Glomerular endothelial cell (primary cell): ENCODE measurements at regions not wholly inside any gene's neighbourhood (a gene's known extent, or its start where the extent isn't known, plus 50 kb on each side); places are given as distances from the start of the nearest gene placed in this dataset.
"Not testable (repeated sequence)": the region's sequence is repeated elsewhere in the genome, so short reads cannot be mapped to it uniquely, and the experiment has no call there.

ENCODE experiments used
- DNase-seq: peaks from one replicate; pipeline ENCODE4 v3.0.0-alpha.2; 2011; ENCODE audit warnings: low read depth, low spot score; ENCODE audit errors: extremely low read depth

DNA sequence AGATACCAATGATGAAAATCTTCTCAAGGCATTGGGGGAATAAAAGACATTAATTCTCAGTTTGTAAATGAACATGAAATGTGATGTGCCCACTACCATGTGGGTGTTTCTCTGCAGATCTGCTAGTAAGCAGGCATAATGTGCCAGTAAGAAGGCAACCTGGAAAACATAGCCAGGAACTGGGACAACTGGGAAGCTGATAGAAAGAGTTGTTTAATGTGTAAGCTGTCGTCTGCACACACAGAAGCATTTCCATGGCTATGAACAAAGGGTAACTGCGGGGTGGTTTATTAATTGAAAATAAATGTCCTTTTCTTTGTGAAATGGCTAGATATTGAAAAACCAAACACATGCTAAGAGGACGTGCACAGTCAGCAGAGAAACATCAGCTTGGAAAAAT is 52.0 kb downstream of the ZC3H11B start:
- no peak for DNase-seq

DNA sequence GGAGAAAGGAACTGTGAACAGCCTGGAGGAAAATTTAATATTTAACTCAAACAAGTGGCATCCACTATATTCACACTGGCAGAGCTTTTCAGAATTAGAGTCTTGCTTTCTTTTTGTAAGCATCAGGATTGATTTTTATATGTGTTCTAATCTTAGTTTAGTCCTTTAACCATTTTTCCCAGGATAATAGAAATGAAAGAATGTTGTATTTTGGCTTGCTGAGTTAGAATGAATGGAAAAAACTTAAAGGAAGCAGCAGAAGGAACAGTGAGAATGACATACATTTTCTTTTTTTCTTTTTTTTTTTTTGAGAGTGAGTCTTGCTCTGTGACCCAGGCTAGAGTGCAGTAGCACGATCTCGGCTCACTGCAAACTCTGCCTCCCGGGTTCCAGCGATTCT is 53.0 kb downstream of the ZC3H11B start:
- DNase-seq, result no peak

DNA sequence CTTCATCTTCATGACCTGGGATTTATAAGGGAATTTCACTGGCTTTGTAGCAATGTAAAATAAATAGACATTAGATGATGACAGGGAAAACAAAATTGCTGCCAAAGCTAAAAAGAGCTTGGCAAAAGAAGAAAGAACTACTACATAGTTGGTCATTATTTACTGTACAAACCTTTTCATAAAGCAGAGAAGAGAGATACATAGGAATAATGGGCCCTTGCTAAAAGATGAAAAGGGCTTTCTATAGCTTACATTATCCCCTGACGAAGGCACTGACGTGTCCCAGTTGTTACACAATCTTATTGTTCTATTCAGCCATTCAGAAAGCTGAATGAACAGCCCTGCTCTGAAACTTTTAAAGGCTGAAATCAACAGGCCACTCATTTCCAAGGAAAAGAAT is 57.1 kb downstream of the ZC3H11B start:
- DNase-seq, result no peak

DNA sequence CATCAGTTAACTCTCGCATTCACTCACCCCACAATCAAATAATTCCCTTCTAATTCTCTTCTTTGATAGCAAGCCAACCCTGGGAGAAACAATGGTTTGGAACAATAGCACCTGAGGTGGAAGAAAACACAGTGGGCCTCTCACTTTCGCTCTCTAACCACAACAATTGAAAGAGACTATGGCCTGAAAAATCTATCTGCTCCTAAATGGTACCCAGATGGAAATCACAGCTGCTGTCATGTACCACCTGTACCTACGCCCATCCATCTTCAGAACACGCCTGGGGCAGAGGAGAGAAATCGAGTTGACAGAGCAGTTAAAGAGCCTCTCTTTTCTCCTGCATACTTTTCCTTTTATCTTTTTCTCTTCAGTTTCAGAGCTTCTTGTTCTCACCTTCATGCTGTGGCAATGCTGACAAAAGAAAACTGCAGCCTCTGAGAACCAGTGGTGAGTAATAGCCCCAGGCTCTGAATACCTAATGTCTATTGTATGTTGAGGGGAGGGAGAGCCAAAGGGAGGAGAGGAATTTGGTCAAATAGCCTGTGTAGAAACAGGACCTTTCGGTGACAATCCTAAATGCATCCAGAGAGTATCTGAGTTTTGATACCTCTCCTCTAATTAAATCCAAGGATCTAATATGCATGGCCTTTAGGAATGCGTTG is 57.7 kb downstream of the ZC3H11B start:
- no peak for DNase-seq

DNA sequence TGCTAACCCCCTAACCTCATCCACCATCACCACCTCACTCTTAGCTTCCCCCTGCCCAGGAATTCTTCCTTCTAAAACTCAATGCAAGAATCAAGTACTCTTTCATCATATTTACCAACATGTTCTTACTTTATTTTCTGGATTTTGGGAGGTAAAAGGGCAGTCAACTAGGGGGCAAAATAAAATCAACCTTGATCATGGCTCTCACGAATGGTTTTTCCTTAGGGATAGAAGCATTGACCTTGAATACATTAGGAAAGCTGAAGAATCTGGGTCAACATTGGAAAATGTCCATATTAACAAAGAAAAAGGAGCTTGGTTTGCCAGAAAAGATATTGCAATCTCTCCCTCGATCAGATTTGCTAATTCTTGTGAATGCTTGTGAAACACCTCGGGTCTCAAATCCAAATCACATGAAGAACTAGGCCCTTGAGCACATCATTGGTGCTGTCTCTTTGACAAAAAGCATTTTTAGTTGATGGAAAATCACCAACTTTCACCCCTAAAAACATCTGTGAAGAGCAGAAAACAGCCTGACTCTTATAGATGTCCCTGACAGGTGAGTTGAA is 58.9 kb downstream of the ZC3H11B start:
- DNase-seq, result no peak

DNA sequence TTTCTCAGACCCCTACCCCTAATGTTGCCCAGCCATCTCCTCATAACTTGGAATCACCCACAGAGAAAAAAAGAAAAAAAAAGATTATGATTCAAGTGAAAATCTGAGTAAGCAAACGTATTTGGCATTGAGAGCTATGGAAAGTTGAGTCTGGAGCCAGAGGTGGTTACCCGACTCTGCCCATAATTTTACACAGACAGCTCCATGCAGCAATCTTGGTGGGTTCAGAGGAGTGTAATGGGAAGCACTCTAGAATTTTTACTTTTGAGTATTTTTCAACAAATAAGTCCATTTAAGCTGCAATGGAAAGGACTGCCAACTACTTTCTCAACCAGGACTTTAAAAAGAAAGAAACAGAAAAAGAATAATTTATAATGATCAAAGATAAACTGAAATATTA is 62.7 kb downstream of the ZC3H11B start:
- no peak for DNase-seq

DNA sequence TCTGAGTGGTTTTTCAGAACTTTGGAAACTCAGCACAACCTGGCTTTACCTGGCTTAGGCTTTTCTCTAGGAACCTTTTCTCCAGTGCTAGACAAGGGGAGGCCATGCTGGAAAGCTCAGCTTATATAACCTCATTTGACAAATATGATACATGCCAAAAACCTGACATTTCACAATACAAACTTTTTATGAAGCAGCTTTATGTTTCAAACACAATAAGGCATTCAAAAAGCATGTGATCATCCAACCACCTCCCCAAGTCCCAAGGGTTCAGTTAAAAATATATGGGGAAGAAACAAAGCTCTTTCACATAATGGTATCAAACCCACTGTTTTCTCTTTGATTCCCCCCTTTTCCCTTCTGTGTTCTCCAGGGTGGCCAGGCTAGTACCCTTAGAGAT is 63.7 kb downstream of the ZC3H11B start:
- DNase-seq, result no peak

DNA sequence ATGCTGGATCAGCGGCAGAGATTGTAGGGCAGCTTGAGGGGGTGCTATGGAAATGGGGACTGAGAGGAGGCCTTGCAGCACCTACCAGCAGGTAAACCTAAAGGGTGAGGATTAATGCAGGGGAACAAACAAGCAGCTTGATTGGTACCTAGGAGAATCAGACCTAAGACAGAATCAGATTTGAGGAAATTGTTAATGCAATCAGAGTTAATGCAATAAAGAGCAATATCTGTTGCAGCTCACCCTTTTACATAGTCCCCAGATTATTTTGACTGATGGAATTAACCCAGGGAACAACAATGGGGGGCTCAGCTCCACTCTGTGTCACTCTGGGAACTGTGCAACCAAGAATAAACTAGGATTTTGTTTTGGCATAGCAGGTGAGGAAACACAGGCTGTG is 64.5 kb downstream of the ZC3H11B start:
- DNase-seq, result no peak

DNA sequence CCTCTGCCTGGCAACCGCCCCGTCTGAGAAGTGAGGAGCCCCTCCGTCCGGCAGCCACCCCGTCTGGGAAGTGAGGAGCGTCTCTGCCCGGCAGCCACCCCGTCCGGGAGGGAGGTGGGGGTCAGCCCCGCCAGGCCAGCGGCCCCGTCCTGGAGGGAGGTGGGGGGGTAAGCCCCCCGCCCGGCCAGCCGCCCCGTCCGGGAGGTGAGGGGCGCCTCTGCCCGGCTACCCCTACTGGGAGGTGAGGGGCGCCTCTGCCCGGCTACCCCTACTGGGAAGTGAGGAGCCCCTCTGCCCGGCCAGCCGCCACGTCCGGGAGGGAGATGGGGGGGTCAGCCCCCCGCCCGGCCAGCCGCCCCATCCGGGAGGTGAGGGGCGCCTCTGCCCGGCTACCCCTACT is 67.1 kb downstream of the ZC3H11B start:
- DNase-seq, result not testable (repeated sequence)

DNA sequence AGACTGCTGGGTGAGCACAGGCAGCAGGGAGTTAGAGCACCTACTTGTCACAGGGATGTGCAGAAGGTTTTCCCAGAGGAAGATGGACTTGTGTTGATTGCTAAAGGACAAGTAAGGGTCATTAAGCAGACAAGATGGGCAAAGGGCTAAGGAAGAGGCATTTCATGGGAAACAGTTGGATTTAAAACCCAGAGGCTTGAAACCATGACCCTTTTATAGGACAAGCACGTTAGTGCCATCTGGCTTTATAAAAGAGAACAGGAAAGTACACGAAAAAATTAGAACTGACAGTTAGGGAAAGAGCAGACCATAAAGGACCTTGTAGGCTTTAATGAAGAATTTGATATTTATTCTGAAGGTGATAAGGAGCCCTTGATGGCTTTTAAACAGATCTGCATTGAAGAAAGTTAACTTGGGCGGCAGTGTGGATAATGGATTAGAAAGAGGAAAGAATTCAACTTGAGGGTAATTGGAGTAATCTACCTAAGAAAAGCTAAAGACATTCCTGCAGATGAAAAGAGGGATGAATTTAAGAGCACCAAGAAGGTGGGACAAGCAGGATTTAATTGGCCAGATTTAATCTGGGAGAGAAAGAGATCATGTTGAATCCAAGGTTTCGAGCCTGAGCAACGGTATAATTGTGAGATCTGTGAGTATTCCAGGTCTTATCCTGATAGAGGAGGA is 68.6 kb downstream of the ZC3H11B start:
- DNase-seq, result no peak

DNA sequence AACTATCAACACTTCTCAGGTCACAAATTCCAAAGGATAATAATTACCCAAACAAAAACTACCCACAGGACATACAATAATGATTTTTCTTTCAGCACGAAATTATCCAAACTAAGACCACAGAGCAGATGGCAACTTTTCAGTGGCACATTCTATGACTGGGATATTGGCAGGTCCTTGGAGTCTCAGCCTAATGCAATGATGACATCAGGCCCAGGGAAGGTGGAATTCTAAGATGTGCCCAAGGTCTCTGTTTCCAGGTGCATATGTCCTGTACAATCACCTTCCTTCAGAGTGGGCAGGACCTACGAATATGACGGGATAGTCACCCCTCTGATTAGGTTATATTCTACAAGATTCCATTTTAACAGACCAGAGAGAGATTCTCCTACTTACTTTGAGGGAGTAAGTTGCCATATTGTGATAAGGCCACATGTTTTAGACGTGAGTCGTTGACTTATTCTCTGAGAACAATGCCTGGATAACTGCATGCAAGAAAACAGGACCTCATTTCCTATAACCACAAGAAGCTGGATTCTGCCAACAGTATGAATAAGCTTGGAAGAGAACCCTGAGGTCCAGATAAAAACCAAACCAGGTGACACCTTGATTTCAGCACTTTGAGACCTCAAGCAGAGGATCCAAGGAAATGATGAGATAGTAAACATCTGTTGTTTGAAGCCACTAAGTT is 69.9 kb downstream of the ZC3H11B start:
- no peak for DNase-seq

DNA sequence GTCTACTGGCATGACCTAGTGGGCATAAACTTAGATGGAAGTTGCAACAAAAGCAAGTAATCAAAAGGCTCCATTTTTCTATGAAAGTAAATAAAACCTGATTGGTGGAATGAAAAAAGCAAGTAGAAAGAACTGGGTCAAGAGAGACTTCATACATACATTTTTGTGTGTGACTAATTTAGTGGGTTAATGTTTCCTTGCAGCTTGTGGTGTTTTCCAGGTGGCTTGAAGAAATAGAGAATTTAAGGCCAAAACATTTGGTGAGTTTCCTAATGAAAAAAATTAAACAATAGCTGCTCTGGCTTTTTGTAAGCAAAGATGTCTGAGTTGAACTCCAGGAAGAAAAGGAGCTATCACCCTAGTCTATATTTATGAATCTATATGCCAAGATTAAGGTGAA is 71.0 kb downstream of the ZC3H11B start:
- DNase-seq, result no peak

DNA sequence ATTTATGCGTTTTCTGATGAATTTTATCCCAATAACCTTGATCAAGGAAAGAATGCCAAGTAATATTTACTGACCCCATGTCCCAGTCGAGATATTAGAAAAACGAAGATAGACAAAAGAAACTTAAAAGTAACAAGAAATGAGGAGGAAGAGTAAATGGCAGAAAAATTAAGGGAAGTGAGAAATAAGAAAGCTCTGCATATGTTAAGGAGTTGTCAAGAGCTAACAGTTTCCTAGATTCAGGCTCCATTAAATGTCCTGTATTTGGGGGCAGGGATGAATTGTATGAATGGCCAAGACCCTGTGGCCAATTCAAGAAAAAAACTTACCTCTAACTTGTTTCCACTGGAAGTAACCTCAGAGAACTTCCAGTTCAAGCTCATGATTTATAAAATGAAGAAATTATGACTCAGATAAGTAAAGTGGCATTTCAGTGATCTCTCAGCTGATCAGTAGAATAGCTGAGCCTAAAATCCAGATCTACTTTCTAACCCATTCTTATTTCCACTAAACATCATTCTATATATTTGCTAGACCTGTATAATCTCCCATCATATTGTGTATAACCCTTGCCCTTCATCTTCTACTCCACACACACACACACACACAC is 73.2 kb downstream of the ZC3H11B start:
- DNase-seq, result no peak

DNA sequence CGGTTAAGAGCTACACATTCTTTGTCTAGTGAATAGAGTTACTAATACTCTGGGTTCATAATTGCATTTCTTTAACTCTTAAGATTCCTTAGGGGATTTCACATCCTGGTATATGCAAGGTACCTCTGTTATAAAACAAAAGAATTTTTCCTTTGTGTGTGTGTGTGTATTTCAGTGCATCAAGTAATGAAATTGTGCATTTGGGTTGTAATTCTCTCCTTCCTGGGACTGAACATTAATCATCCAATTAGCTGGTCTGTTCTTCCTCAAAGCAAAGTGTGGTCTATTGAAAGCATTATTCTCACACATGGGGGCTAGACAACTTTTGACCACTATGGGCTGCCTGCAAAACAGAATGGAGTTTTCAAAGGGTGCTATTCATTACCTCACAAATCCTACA is 74.0 kb downstream of the ZC3H11B start:
- no peak for DNase-seq

DNA sequence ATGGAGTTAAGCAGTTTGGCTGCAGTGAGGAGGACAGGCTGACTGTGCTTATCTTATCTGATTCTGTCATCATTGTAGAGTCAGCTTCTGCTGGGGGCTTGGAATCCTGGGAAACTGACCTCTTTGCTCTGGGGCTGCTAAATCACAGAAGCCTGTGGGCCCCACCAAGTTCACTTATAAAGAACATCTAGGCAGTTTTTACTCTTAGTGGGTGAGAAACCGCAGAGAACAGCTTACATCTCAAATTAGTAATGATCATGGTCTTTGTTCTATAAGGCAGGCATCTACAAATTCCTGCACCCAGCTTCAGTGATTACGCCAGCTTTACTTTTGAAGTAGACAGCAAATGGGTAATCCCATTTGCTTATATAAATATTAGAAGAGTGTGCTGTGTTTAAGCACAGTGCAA is 75.7 kb downstream of the ZC3H11B start:
- DNase-seq, result no peak

DNA sequence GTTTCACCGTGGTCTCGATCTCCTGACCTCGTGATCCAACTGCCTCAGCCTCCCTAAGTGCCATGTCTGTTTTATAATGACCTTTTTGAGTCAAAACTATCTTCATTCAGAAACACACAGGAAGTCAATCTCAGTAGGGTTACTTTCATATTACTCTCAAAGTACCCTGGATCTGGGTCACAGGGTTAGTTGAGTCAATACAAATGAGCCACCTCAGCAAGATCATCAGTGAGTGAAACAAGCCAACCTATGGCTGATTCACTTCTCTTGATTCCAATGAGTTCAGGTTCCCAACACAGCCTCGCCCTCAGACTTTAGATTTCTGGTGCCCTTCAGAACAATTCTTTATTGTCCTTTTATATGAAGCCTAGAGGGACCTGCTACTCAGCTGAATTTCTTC is 76.9 kb downstream of the ZC3H11B start:
- no peak for DNase-seq

DNA sequence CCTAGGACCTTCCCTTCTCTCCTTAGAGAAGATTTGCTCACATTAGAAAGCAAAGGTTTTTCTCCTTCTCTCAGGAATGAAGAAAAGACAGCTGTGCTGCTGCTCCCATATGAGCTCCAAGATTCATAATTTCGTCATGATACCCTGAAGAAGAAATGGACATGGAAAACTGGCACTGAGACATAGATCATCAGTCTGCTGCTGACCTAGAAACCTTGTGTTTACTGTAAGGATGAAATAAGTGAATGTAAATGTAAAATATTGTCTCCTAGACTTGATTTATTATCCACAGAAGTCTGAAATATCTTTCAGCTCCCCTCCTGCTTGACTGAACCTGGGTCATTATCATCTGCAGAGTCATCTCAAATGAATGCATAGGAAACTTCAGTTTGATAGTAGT is 77.9 kb downstream of the ZC3H11B start:
- no peak for DNase-seq

DNA sequence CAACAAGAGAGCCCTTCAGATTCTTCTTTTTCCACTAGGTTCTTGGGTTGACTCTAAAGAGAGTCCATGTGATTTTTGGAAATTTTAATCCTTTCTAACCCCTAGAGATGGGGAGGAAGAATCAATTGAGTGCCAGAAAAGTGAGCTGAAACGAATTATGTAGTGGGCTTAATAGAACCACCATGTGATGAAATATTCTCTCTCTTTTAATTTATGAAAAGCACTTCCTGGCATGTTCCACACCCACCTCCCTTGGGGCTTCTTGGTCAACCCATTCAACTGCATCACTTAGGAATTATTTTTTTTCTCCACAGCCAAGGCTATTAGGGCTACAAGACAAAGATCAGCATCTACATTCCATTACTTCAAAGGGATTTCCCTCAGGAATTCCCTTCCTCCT is 79.6 kb downstream of the ZC3H11B start:
- no peak for DNase-seq

DNA sequence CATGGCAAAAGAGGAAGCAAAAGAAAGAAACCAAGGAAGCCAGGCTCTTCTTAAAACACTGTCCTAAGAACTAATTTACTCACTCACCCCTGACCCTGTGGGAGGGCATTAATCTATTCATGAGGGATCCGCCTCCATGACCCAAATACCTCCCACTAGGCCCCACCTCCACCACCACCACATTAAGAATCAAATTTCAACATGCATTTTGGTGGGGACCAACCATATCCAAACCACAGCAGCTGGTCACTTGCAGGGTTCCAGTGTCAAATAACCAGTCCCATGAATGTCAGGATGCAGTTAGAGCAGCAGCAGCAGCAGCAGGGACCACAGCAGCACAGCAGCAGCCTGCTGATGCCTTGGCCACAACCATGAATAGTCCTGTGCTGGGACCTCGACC is 83.8 kb downstream of the ZC3H11B start:
- no peak for DNase-seq

DNA sequence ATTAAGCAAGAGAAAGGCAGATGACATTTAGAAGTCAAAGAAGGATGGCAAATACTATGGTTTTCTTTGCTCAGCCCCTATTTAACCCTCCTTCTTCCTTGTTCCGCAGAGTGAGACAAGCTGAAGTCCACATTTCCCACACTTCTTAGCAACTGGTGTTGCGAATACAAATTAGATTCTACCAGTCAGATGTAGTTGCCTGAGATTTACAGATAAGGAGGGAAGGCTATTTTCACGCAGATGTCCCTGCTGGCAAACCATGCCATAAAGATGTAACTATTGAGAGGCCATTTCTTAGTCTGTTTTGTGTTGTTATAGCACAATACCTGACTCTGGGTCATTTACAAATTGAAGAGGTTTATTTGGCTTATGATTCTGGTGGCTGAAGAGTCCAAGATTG is 84.3 kb downstream of the ZC3H11B start:
- DNase-seq, result no peak

DNA sequence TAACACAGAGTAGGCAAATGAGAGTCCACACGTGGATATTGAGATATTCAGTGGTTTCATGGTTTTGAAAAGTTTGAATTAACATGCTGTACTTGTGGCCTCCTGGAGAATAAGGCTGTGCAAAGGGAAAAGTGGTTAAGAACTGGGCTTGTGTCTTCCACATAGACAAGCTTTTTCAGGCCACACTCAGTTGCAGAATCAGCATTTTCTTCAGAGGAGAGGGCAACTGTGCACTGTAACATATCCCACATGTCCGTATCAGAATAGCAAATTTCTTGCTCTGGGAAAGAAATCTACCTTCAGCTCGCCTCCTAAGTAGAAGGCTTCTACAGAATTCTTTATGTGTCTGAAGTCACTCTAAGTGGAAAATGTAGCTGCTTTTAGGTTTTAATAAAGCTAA is 84.9 kb downstream of the ZC3H11B start:
- no peak for DNase-seq

DNA sequence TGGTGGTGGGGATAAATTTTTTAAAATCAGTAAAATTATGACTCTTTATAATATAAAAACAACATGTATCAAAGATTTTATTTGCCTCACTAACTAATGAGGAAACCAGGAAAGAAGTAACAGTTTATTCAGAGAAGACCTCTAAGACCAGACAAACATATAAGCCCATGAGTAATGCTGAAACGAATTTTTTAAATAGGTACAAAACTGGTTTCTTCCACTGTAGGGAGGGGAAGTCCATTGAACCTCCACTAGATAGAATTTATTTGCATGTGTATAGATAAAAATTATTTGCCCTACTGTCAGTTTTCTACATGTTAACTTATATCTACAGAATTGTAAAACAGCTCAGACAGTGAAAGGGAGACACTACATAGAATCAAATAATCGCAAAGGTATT is 86.8 kb downstream of the ZC3H11B start:
- DNase-seq, result no peak
